ENCODE measurements at regions not wholly inside any gene's neighbourhood (a gene's known extent, or its start where the extent isn't known, plus 50 kb on each side); places are given as distances from the start of the nearest gene placed in this dataset.
"Not testable (repeated sequence)": the region's sequence is repeated elsewhere in the genome, so short reads cannot be mapped to it uniquely, and the experiment has no call there.

DNA sequence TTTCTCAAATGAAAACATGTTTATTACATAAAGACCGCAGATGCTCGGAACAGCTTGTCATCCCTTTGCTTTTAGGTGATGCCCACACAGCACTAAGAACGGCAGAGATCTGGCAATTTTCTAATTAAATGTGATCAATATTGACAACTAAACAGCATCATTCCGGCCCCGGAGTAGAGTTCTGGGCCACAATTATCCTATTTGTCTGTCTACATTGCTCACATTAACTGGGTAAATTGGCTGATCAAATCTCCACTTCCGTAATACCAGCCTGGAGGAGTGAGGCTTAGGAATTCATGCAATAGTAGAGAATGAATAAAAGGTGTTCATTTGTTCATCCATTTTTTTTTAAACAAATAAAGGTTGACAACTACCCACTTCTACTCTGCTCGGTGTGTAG, 245.1 kb upstream of the C9orf72 start:
- Mint-ChIP-seq H3K36me3 (no peaks in the 10 kb centered on the region), H3K9me3 (no peaks in the 10 kb centered on the region), H3K27ac (no peak overlapping the region)
- DNase-seq (ENCODE audit: low spot score in 2 of 2) (no peak), ATAC-seq (no peak)

DNA sequence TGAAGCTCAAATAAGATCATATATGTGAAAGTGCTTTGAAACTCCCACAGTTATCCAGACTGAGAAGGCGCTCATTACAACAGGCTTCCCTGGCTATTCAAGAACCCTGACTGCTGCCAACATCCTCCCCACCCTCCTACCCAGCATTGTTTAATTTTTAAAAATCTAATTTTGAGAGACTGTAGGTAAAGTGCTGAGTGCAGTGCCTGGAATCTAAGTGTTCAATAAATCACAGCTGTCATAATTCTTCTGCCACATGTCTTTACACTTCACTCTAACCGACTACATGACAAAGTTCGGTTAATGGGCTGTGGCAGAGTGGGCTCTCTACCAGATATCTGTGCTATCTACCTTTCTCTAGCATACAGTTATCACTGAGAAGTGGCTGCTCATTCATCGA, 255.6 kb upstream of the C9orf72 start:
- Mint-ChIP-seq H3K9me3 (peaks cover 0 to 2% of the 10 kb centered on the region in 2 donors), H3K27ac (no peak overlapping the region), H3K36me3 (no peaks in the 10 kb centered on the region)
- DNase-seq (ENCODE audit: low spot score in 2 of 2) (no peak), ATAC-seq (no peak)

DNA sequence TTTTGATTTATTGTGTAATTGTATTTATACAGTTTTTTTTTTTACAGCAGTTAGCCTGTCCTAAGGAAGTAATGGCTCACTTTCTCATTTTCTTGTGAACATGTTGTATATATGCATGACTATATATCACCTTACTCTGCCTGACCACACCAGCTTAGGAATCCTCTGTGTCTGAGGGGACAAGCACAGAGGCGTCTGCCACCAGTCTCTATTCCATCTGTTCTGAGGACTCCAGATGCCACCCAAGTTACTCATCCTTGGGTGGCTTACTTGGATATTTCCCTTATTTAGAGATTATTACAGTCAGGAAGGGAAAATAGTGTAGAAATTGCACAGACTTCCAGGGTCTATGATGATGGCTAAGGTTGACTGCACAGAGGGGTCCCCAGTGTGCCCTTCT, 256.3 kb upstream of the C9orf72 start:
- no peak for ATAC-seq
- H3K27ac Mint-ChIP-seq = no peak overlapping the region
- H3K36me3 Mint-ChIP-seq = no peaks in the 10 kb centered on the region
- no peaks in the 10 kb centered on the region for H3K9me3 Mint-ChIP-seq
- DNase-seq (ENCODE audit: low spot score in 2 of 2) = no peak

DNA sequence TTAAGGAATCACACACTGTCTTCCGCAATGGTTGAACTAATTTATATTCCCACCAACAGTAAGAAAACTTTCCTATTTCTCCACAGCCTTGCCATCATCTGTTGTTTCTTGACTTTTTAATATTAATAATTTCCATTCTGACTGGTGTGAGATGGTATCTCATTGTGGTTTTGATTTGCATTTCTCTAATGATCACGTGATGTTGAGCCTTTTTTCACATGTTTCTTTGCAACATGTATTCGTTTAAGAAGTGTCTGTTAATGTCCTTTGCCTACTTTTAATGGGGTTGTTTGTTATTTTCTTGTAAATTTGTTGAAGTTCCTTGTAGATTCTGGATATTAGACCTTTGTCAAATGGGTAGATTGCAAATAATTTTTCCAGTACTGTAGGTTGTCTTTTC, 258.8 kb upstream of the C9orf72 start:
- not testable (repeated sequence) for H3K27ac Mint-ChIP-seq; H3K9me3 Mint-ChIP-seq; DNase-seq (ENCODE audit: low spot score in 2 of 2); ATAC-seq; H3K36me3 Mint-ChIP-seq

GRCh38 chr9:27835286-27835685, 262.0 kb upstream of the C9orf72 start:
- H3K36me3 Mint-ChIP-seq = no peaks in the 10 kb centered on the region
- no peaks in the 10 kb centered on the region for H3K9me3 Mint-ChIP-seq
- no peak overlapping the region for H3K27ac Mint-ChIP-seq
- DNase-seq (ENCODE audit: low spot score in 2 of 2) (no peak), ATAC-seq (no peak)

- ATAC-seq (no peak), DNase-seq (ENCODE audit: low spot score in 2 of 2) (no peak)
- Mint-ChIP-seq H3K9me3 (no peaks in the 10 kb centered on the region), H3K36me3 (no peaks in the 10 kb centered on the region), H3K27ac (no peak overlapping the region)
These were observed 262.5 kb upstream of the C9orf72 start for GRCh38 chr9:27835746-27836145.

GRCh38 chr9:27836661-27837401, 263.6 kb upstream of the C9orf72 start:
- no peak overlapping the region for H3K27ac Mint-ChIP-seq
- no peaks in the 10 kb centered on the region for H3K9me3 Mint-ChIP-seq
- no peak for DNase-seq (ENCODE audit: low spot score in 2 of 2)
- no peak for ATAC-seq
- no peaks in the 10 kb centered on the region for H3K36me3 Mint-ChIP-seq

DNA sequence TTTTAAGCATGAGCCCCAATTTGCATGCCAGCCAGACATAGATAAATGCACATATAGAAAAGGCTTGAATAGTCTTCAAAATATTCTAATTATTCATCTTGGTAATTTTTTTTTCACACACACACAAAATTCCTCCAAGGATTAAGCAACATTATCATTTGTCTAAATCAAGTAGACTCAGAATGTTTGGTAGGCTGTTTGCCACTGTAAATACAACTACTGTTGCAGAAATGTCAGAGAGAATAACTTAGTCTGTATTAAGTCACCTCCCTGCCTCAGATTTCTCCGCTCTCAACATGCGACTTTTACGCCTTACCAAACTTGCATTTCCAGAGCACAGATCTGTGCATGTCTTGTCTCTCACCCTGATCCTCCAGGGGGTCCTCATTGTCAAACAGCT, 265.6 kb upstream of the C9orf72 start:
- no peak for ATAC-seq
- no peak for DNase-seq (ENCODE audit: low spot score in 2 of 2)
- no peaks in the 10 kb centered on the region for H3K9me3 Mint-ChIP-seq
- H3K27ac Mint-ChIP-seq = no peak overlapping the region
- H3K36me3 Mint-ChIP-seq = no peaks in the 10 kb centered on the region

DNA sequence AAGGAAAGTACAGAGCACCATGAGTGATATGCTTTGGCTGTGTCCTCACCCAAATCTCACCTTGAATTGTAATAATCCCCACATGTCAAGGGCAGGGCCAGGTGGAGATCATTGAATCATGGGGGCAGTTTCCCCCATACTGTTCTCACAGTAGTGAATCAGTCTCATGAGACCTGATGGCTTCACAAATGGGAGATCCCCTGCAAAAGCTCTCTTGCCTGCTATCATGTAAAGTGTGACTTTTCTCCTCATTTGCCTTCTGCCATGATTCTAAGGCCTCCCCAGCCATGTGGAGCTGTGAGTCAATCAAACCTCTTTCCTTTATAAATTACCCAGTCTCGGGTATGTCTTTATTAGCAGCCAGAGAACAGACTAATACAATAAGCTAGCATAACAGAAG, 266.5 kb upstream of the C9orf72 start:
- DNase-seq (ENCODE audit: low spot score in 2 of 2); H3K27ac Mint-ChIP-seq; ATAC-seq; H3K9me3 Mint-ChIP-seq; H3K36me3 Mint-ChIP-seq: not testable (repeated sequence)

GRCh38 chr9:27844797-27845196, 271.5 kb upstream of the C9orf72 start:
- ATAC-seq = no peak
- DNase-seq (ENCODE audit: low spot score in 2 of 2) = no peak
- Mint-ChIP-seq H3K27ac (no peak overlapping the region), H3K9me3 (no peaks in the 10 kb centered on the region), H3K36me3 (no peaks in the 10 kb centered on the region)

GRCh38 chr9:27847380-27847779, 274.1 kb upstream of the C9orf72 start:
- DNase-seq (ENCODE audit: low spot score in 2 of 2) (no peak), ATAC-seq (no peak)
- no peaks in the 10 kb centered on the region for H3K9me3 Mint-ChIP-seq
- H3K36me3 Mint-ChIP-seq = no peaks in the 10 kb centered on the region
- no peak overlapping the region for H3K27ac Mint-ChIP-seq

DNA sequence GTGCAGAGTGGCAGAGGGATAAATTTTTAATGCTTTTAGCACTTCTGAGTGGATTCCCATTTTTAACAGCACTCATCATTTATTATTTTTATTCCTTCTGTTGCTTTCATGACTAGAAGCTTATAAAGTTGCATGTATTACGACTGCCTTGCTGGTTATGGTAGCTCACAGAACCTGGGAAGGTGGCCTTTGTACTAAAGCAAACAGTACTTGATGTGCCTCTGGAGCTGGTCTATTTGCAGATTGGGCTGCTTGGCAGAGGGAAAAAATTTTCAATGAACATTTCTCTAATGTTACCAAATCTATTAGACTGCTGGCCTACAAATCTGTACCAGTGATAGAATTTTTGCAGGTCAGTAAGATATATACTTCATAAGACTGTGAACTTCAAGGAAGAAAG, 274.5 kb upstream of the C9orf72 start:
- H3K36me3 Mint-ChIP-seq = no peaks in the 10 kb centered on the region
- no peaks in the 10 kb centered on the region for H3K9me3 Mint-ChIP-seq
- no peak overlapping the region for H3K27ac Mint-ChIP-seq
- ATAC-seq (no peak), DNase-seq (ENCODE audit: low spot score in 2 of 2) (no peak)

DNA sequence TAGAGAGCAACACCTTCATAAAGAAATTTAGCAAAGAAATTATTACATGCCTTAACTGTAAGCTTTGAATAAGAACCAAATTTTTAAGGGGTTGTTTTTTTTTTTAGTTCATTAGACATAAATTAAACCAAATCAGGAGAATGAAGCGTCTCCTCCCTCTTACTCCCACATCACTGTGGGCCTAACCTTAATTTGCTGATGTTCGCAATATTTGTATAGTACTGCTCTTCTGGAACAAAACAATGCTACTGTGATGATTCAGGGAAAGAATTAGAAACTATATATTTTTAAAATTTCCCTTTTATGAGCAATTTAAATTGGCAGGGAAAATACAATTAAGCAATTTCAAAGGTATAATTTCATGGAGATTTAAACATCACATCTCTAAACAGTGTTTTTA, 275.0 kb upstream of the C9orf72 start:
- no peak for DNase-seq (ENCODE audit: low spot score in 2 of 2)
- Mint-ChIP-seq H3K27ac (no peak overlapping the region), H3K9me3 (no peaks in the 10 kb centered on the region), H3K36me3 (no peaks in the 10 kb centered on the region)
- ATAC-seq = no peak

DNA sequence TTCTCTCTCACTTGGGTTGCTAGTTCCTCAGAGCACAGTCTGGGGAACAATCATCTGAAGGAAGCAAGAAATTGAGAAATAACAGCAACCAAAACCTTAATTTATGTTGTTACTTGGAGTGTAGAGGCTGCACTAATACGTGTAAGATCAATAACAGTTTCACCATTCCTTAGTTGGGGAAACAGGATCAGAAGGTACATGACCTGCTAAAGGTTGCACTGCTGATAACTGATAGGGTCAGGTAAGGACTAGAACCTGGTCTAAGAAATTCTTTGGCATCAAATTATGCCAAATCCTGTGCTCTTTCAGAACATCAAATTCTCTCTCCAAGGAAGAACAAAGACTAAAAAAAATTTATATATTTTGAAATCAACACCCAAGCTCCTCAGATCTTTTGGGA, 278.6 kb upstream of the C9orf72 start:
- no peak for DNase-seq (ENCODE audit: low spot score in 2 of 2)
- H3K9me3 Mint-ChIP-seq = no peaks in the 10 kb centered on the region
- no peak overlapping the region for H3K27ac Mint-ChIP-seq
- no peak for ATAC-seq
- H3K36me3 Mint-ChIP-seq = no peaks in the 10 kb centered on the region

DNA sequence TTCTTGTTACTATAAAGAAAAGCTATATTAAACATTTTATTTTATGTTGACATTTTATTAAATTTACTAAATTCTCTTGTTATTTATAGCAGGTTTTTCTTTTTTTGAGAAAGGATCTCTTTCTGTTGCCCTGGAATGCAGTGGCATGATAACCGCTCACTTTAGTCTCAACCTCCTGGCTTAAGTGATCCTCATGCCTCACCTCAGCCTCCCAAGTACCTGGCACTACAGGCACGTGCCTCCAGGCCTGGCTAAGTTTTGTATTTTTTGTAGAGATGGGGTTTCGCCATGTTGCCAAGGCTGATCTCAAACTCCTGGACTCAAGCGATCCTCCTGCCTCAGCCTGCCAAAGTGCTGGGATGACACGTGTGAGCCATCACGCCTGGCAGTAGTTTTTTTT, 280.2 kb upstream of the C9orf72 start:
- DNase-seq (ENCODE audit: low spot score in 2 of 2) (no peak), ATAC-seq (no peak)
- no peak overlapping the region for H3K27ac Mint-ChIP-seq
- no peaks in the 10 kb centered on the region for H3K9me3 Mint-ChIP-seq
- no peaks in the 10 kb centered on the region for H3K36me3 Mint-ChIP-seq

DNA sequence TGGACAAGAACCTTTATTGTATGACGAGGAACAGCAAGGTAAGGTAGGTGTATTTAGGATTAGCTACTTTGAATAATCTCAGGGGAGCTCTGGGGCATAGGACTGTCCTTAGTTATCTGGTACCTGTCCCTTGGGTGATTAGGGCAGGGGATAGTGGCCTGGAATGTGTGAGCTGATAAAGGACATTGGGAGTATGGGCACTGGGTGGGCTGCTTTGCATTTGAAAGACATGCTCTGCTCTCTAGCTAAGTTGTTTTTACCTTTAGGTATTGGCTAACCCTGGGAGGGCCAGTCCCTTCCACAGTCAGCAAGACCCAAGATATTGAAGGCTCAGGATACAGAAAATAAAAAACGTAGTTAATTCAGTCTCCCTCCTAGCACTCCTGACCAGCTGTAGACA, 282.8 kb upstream of the C9orf72 start:
- H3K9me3 Mint-ChIP-seq = no peaks in the 10 kb centered on the region
- no peak for ATAC-seq
- H3K27ac Mint-ChIP-seq = no peak overlapping the region

DNA sequence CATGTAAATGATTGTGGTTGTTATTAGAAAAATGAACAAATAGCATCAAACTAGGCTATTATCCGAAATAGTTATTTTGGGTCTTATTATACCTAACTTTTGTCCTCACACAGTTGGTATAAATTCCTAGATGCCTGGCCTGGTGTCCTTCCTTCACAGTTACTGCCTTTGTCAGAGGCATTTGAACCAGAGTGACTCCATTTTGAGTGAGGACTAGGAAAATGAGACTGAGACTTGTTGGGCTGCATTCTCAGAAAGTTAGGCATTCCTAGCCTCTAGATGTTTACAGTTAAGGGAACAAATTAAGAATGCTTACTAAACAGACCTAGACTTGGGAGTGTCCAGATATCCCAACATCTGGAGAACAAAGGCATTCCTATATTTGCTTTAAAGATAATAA, 283.5 kb upstream of the C9orf72 start:
- no peak for ATAC-seq
- no peaks in the 10 kb centered on the region for H3K36me3 Mint-ChIP-seq
- H3K9me3 Mint-ChIP-seq = no peaks in the 10 kb centered on the region
- no peak for DNase-seq (ENCODE audit: low spot score in 2 of 2)
- no peak overlapping the region for H3K27ac Mint-ChIP-seq

More for the DNA sequence above, 282.8 kb upstream of the C9orf72 start:
- H3K36me3 Mint-ChIP-seq = no peaks in the 10 kb centered on the region
- DNase-seq (ENCODE audit: low spot score in 2 of 2) = no peak

DNA sequence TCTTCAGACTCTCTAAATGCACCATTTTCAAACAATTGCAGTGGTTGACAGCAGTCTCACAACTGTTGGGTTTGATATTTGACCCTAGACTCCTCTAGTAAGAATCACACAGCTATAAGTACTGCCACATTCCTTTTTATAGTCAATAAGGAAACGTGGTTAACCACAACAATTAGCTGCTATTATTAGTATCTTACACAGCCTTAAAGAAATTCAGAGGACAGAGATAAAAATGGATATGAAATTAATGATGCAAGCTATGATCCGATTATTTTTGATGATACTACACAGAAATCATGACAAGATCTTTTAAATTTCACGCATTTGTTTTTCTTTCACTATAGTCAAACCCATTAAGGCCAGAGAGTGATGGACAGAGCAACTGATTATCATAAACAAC, 288.6 kb upstream of the C9orf72 start:
- H3K9me3 Mint-ChIP-seq = no peaks in the 10 kb centered on the region
- no peaks in the 10 kb centered on the region for H3K36me3 Mint-ChIP-seq
- DNase-seq (ENCODE audit: low spot score in 2 of 2) = no peak
- no peak overlapping the region for H3K27ac Mint-ChIP-seq
- no peak for ATAC-seq
